ENCODE measurements at regions not wholly inside any gene's neighbourhood (a gene's known extent, or its start where the extent isn't known, plus 50 kb on each side); places are given as distances from the start of the nearest gene placed in this dataset.

DNA sequence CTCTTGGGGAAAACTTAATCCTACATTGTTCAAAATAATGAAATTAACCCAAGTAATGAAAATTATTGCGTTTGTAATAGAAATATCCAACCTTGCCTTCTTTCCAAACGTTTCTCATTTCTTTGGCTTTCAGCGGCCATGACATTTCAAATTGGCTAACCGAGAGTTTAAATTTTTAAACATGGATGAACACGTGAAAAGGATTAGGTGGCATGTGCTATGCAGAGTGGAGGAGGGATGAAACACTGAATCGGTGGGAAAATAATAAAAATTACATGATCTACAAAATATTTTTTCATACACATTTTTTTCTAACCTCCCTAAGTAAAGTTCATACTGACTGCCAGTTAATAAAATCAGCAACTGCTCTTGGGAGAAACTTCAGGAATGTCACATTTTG, 728.4 kb upstream of the PKDCC start:
- TF ChIP-seq, protein P1, sequence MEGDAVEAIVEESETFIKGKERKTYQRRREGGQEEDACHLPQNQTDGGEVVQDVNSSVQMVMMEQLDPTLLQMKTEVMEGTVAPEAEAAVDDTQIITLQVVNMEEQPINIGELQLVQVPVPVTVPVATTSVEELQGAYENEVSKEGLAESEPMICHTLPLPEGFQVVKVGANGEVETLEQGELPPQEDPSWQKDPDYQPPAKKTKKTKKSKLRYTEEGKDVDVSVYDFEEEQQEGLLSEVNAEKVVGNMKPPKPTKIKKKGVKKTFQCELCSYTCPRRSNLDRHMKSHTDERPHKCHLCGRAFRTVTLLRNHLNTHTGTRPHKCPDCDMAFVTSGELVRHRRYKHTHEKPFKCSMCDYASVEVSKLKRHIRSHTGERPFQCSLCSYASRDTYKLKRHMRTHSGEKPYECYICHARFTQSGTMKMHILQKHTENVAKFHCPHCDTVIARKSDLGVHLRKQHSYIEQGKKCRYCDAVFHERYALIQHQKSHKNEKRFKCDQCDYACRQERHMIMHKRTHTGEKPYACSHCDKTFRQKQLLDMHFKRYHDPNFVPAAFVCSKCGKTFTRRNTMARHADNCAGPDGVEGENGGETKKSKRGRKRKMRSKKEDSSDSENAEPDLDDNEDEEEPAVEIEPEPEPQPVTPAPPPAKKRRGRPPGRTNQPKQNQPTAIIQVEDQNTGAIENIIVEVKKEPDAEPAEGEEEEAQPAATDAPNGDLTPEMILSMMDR (conservative IDR thresholded peaks at IDR 0.05), result no peak
- no peak for TF ChIP-seq EZH2 (IDR thresholded peaks at IDR 0.05; ENCODE audit: low read depth)

All from PC-9 (cell line).